ENCODE measurements at regions not wholly inside any gene's neighbourhood (a gene's known extent, or its start where the extent isn't known, plus 50 kb on each side); places are given as distances from the start of the nearest gene placed in this dataset.

- in situ Hi-C loops (cut with MboI; ENCODE audit: low pct_unique_long_range_greater_than_20kb, low sequenced_read_pairs, unreplicated experiment), result no loop called here
- DNase-seq (ENCODE audit: low spot score), result no peak
- TF ChIP-seq CTCF (IDR thresholded peaks at IDR 0.05; ENCODE audit: extremely low read depth, insufficient read depth, missing control alignments), result no peak
Observed at GRCh38 chr6:81130969-81131368, 621.5 kb downstream of the TENT5A start.

DNA sequence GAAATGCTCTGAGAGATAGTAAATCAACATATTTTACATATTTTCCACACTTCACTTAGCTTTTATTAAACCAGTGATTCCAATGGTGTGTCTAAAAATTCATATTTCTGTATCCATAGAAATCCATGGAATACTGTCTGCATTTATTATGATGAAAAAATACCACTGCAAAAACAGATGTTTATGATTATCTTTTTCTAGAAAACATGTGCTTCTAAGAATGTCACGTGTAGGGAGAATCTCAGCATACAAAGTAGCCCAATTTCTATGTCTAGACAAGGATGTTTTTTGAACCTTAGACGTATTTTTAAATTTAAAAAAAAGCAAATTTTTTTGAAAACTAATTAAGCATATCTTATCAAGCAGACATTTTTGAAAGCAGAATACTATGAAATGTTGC is 622.4 kb downstream of the TENT5A start:
- TF ChIP-seq CTCF (IDR thresholded peaks at IDR 0.05; ENCODE audit: extremely low read depth, insufficient read depth, missing control alignments), result no peak

GRCh38 chr6:81128671-81129070 is 623.8 kb downstream of the TENT5A start:
- in situ Hi-C loops (cut with MboI; ENCODE audit: low pct_unique_long_range_greater_than_20kb, low sequenced_read_pairs, unreplicated experiment), result no loop called here
- no peak for DNase-seq (ENCODE audit: low spot score)
- TF ChIP-seq CTCF (IDR thresholded peaks at IDR 0.05; ENCODE audit: extremely low read depth, insufficient read depth, missing control alignments), result no peak

More for the DNA sequence above, 622.4 kb downstream of the TENT5A start:
- in situ Hi-C loops (cut with MboI; ENCODE audit: low pct_unique_long_range_greater_than_20kb, low sequenced_read_pairs, unreplicated experiment), result no loop called here
- DNase-seq (ENCODE audit: low spot score), result no peak

- no peak for DNase-seq (ENCODE audit: low spot score)
Observed at GRCh38 chr6:81126150-81126549, 626.3 kb downstream of the TENT5A start.

GRCh38 chr6:81120280-81120679 is 632.2 kb downstream of the TENT5A start:
- TF ChIP-seq CTCF (IDR thresholded peaks at IDR 0.05; ENCODE audit: extremely low read depth, insufficient read depth, missing control alignments), result no peak
- no peak for DNase-seq (ENCODE audit: low spot score)
- in situ Hi-C loops (cut with MboI; ENCODE audit: low pct_unique_long_range_greater_than_20kb, low sequenced_read_pairs, unreplicated experiment), result no loop called here

More at GRCh38 chr6:81126150-81126549, 626.3 kb downstream of the TENT5A start:
- in situ Hi-C loops (cut with MboI; ENCODE audit: low pct_unique_long_range_greater_than_20kb, low sequenced_read_pairs, unreplicated experiment), result no loop called here
- TF ChIP-seq CTCF (IDR thresholded peaks at IDR 0.05; ENCODE audit: extremely low read depth, insufficient read depth, missing control alignments), result no peak

GRCh38 chr6:81105998-81106397 is 646.5 kb downstream of the TENT5A start:
- no peak for TF ChIP-seq CTCF (IDR thresholded peaks at IDR 0.05; ENCODE audit: extremely low read depth, insufficient read depth, missing control alignments)

More at GRCh38 chr6:81105998-81106397, 646.5 kb downstream of the TENT5A start:
- DNase-seq (ENCODE audit: low spot score), result no peak
- in situ Hi-C loops (cut with MboI; ENCODE audit: low pct_unique_long_range_greater_than_20kb, low sequenced_read_pairs, unreplicated experiment), result no loop called here

Measured in GM13977 (cell line).